SK-N-SH treated with all-trans-retinoic acid at 6 μM for 48 hours (cell line): ENCODE measurements at regions not wholly inside any gene's neighbourhood (a gene's known extent, or its start where the extent isn't known, plus 50 kb on each side); places are given as distances from the start of the nearest gene placed in this dataset.

ENCODE experiments used
- ATAC-seq: fragments of 200-7000 bp; cut with Tn5 transposase; 3 replicates; pipeline ENCODE4 v1.9.1; 2020; ENCODE audit warnings: mild to moderate bottlenecking, moderate library complexity
- ARNTL ChIP-seq: fragments of 450-650 bp; formaldehyde crosslinking; IDR thresholded peaks from 2 replicates; pipeline ENCODE4 v1.5.0; 2020; ENCODE audit warnings: low read depth, mild to moderate bottlenecking, moderate library complexity, borderline replicate concordance
- CREB5 ChIP-seq: fragments of 250-450 bp; sonication (Bioruptor Pico); IDR thresholded peaks from 2 replicates; pipeline ENCODE4 v1.5.1; 2020; ENCODE audit warnings: low read depth, mild to moderate bottlenecking, moderate library complexity
- CSDC2 ChIP-seq: fragments of 250-450 bp; sonication (Bioruptor Pico); IDR thresholded peaks from 2 replicates; pipeline ENCODE4 v1.5.0; 2020; ENCODE audit warnings: mild to moderate bottlenecking, moderate library complexity
- CSRNP3 ChIP-seq: fragments of 250-450 bp; sonication (Bioruptor Pico); IDR thresholded peaks from 2 replicates; pipeline ENCODE4 v1.5.1; 2021; ENCODE audit warnings: mild to moderate bottlenecking, moderate library complexity
- ESRRG ChIP-seq: fragments of 250-450 bp; sonication (Bioruptor Pico); IDR thresholded peaks from 2 replicates; pipeline ENCODE4 v1.6.1; 2021; ENCODE audit warnings: mild to moderate bottlenecking
- OSR1 ChIP-seq: fragments of 250-450 bp; sonication (Bioruptor Pico); IDR thresholded peaks from 2 replicates; pipeline ENCODE4 v1.8.0; 2022; ENCODE audit warnings: moderate library complexity, mild to moderate bottlenecking, inconsistent platforms
- PATZ1 ChIP-seq: fragments of 250-450 bp; sonication (Bioruptor Pico); IDR thresholded peaks from 2 replicates; pipeline ENCODE4 v1.8.0; 2020; ENCODE audit warnings: mild to moderate bottlenecking, moderate library complexity, borderline replicate concordance
- POU6F1 ChIP-seq: fragments of 250-450 bp; sonication (Bioruptor Pico); IDR thresholded peaks from 2 replicates; pipeline ENCODE4 v1.8.0; 2021; ENCODE audit warnings: low read depth, mild to moderate bottlenecking, moderate library complexity, borderline replicate concordance
- PPARA ChIP-seq: fragments of 250-450 bp; sonication (Bioruptor Pico); IDR thresholded peaks from 2 replicates; pipeline ENCODE4 v1.5.0; 2020; ENCODE audit warnings: mild to moderate bottlenecking, borderline replicate concordance
- RARB ChIP-seq: fragments of 250-450 bp; sonication (Bioruptor Pico); IDR thresholded peaks from 2 replicates; pipeline ENCODE4 v1.8.0; 2021; ENCODE audit warnings: mild to moderate bottlenecking, moderate library complexity
- TCF4 ChIP-seq: fragments of 250-450 bp; sonication (Bioruptor Pico); IDR thresholded peaks from 2 replicates; pipeline ENCODE4 v1.8.0; 2021; ENCODE audit warnings: mild to moderate bottlenecking, moderate library complexity, borderline replicate concordance
- TSHZ2 ChIP-seq: fragments of 250-450 bp; sonication (Bioruptor Pico); IDR thresholded peaks from 2 replicates; pipeline ENCODE4 v1.5.0; 2020; ENCODE audit warnings: mild to moderate bottlenecking, moderate library complexity
- ZC3H10 ChIP-seq: fragments of 250-450 bp; sonication (Bioruptor Pico); IDR thresholded peaks from 2 replicates; pipeline ENCODE4 v1.5.1; 2021; ENCODE audit warnings: mild to moderate bottlenecking, moderate library complexity
- ZNF565 ChIP-seq: fragments of 450-650 bp; formaldehyde crosslinking; conservative IDR thresholded peaks from 2 replicates; pipeline ENCODE4 v1.5.0; 2020; ENCODE audit warnings: low read depth, mild to moderate bottlenecking, moderate library complexity
- ZNF70 ChIP-seq: fragments of 450-650 bp; formaldehyde crosslinking; IDR thresholded peaks from 2 replicates; pipeline ENCODE4 v1.5.0; 2020; ENCODE audit warnings: mild to moderate bottlenecking, moderate library complexity
- ZNF8 ChIP-seq: fragments of 450-650 bp; formaldehyde crosslinking; IDR thresholded peaks from 2 replicates; pipeline ENCODE4 v1.5.0; 2020; ENCODE audit warnings: mild to moderate bottlenecking, moderate library complexity

GRCh38 chr16:54817940-54818574, 112.6 kb upstream of the IRX5 start:
- no peak for TF ChIP-seq ZNF8 (CRISPR knock-in tag)
- TF ChIP-seq CREB5 (CRISPR knock-in tag) = no peak
- no peak for TF ChIP-seq TCF4 (CRISPR knock-in tag)
- TF ChIP-seq PATZ1 = no peak
- no peak for TF ChIP-seq ZNF70
- TF ChIP-seq, all 23 proteins: peak for 0
- ATAC-seq = no peak

- TF ChIP-seq PATZ1 (no peak), OSR1 (CRISPR knock-in tag) (no peak), CREB5 (CRISPR knock-in tag) (no peak), CSRNP3 (no peak), ARNTL (no peak), TSHZ2 (no peak), POU6F1 (CRISPR knock-in tag) (no peak), CSDC2 (CRISPR knock-in tag) (no peak), ESRRG (no peak), RARB (CRISPR knock-in tag) (no peak), ZNF70 (no peak)
- ATAC-seq = no peak
Observed at GRCh38 chr16:54817432-54817831, 113.2 kb upstream of the IRX5 start.

- TF ChIP-seq PPARA (CRISPR knock-in tag) = no peak
- no peak for TF ChIP-seq CREB5 (CRISPR knock-in tag)
- TF ChIP-seq RARB (CRISPR knock-in tag) = no peak
- TF ChIP-seq ARNTL = no peak
- no peak for TF ChIP-seq OSR1 (CRISPR knock-in tag)
- TF ChIP-seq ZNF565 = no peak
- no peak for TF ChIP-seq ZC3H10 (CRISPR knock-in tag)
- ATAC-seq = no peak
Observed at GRCh38 chr16:54816471-54816870, 114.2 kb upstream of the IRX5 start.
